GM18951 (cell line): ENCODE measurements at regions not wholly inside any gene's neighbourhood (a gene's known extent, or its start where the extent isn't known, plus 50 kb on each side); places are given as distances from the start of the nearest gene placed in this dataset.
"Not testable (repeated sequence)": the region's sequence is repeated elsewhere in the genome, so short reads cannot be mapped to it uniquely, and the experiment has no call there.

Experiments
- POLR2A ChIP-seq: IDR thresholded peaks from 4 replicates; pipeline ENCODE4 v1.6.1; 2011; ENCODE audit warnings: mild to moderate bottlenecking; ENCODE audit not compliant: insufficient read length, insufficient read depth; ENCODE audit errors: extremely low read depth
- in situ Hi-C: fragments of 300-500 bp; cut with MboI; formaldehyde crosslinking; loops from one replicate; pipeline ENCODE4 v1.12.0; 2022; ENCODE audit warnings: low sequenced_read_pairs, mixed read lengths, inconsistent platforms; ENCODE audit not compliant: unreplicated experiment

DNA sequence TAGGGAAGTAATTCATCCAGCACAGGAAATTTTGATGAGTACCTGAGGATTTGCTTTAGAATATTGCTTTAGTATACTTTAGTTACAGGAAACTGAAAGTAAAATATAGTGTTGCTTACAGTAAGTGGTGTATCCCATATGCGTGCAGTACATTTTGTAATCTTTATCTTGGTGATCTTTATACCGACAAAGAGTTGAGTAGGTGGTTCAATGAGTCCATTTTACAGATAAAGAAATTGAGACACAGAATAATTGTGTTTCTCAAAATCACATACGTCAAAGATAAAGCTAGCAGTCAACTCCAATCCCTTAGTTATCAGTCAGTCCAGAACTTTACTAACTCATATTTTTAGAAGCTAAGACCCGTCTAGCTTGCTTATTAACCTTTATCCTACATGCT, 65.8 kb upstream of the E2F3 start:
- no peak for TF ChIP-seq POLR2A
- in situ Hi-C loops, result no loop called here

DNA sequence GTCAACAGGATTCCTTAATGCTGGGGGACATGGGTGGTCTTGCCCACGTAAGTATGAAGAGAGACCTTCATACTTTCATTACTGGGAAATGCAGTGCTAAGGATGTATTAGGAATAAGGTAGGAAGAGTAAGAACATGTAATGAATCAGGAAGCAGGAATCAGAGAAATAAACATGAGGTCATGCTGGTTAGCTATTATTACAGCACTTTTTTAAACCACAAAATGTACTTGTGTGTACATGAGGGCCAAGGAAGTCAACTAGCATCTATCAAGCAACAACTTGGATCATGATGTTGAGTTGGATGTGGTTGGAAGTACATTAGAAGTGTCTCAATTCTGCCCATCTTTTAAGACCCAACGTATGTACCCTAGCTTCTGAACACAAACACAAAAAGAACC, 63.5 kb upstream of the E2F3 start:
- no peak for TF ChIP-seq POLR2A
- in situ Hi-C loops, result no loop called here

DNA sequence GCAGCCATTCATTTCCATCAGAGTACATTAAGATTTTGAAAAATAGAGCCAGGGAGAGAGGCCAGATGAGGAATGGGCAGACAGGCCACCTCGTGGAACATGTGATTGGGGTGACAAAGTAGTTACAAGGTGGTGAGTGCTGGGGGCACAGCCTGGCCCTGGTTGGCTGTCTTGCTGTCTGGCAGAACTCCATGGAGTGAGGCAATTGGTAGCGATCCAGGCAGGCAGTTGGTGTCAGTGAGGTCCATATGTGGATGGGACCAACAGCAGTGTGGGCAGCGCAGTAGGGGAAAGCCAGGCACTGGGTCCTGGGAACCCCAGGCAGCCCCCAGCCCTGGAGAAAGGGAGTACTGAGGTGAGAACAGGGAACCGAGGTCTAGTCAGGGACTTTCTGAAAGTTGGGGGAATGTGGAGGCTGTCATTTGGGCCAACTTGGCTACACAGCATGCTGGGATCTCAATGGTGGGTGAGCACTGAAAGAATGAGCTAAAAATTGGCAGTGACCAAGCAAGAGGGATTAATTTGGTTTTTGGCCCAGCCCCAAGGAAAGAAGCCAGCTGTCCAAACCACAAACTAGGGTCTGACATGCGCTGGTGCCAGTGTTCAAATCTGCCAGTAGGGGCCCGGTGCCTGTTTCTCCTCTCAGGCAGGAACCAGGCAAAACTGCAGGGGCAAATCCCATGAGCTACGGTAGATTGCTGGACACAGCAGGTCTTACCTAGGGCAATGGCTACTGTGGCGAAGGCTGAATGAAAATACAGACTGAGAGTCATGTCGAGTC, 61.4 kb upstream of the E2F3 start:
- in situ Hi-C loops, result no loop called here
- no peak for TF ChIP-seq POLR2A

DNA sequence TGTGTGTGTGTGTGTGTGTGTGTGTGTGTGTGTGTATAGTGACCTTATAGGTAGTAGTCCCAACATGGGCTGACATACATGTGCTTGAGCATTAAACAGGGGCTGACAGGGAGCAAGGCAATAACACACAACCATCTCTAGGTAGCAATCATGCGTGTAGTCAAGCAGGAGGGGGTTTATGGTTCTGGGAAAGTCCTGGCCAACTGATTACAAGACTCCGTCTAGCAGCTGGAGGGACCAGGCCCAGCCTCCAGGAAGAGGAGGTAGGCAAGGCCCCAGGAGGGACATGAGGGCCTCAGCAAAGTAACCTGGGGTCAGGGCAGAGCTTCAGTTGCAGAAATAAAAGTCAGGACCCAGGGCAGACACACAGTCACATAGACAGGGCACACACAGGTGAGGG, 60.6 kb upstream of the E2F3 start:
- in situ Hi-C loops, result no loop called here
- TF ChIP-seq POLR2A, result no peak

DNA sequence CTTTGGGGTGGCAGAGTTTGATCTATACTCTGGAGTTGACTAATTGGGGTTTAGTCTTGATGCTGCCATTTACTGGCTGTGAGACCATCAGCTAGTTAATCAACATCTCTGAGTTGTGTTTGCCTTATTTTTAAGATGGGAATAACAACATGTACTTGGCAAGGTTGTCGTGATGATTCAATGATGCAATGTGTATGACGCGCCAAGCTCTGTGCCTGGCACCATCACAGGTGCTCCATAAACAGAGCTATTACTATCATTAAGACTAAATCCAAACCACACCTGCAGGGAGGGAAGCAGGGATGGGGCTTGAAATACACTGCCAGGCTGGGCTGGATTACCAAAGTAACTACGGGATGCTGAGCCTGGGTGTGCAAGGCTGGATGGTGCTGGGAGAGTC, 60.1 kb upstream of the E2F3 start:
- no peak for TF ChIP-seq POLR2A
- in situ Hi-C loops, result no loop called here

DNA sequence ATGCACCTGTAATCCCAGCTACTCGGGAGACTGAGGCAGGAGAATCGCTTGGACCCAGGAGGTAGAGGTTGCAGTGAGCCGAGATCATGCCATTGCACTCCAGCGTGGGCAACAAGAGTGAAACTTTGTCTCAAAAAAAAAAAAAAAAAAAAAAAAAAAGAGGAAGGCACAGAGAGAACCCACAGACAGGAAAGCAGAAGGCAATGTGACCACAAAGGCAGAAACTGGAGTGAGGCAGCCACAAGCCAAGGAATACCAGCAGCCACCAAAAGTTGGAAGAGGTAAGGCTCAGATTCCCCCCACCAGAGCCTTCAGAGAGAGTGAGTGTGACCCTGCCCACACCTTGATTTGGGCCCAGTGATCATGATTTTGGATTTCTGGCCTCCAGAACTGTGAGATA, 54.7 kb upstream of the E2F3 start:
- in situ Hi-C loops, result not testable (repeated sequence)

DNA sequence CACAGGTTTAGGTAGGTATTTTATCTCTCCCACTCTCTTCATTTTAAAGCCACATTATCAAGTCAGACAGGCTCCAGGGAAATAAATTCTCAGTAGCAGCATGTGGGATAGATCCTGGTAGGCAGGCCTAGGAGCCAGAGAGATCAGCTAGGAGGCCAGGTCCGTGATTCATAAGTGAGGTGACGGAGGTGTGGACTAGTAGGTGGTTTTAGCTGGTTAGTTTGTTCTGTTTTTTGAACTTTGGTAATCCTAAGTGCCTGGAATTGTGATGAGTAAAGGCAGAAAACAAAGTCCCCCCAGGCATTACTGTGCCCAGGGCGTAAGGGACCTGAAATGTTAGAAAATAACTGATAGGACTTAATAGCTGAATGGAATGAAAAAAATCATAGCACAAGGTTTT, 53.6 kb upstream of the E2F3 start:
- in situ Hi-C loops, result no loop called here
- no peak for TF ChIP-seq POLR2A

DNA sequence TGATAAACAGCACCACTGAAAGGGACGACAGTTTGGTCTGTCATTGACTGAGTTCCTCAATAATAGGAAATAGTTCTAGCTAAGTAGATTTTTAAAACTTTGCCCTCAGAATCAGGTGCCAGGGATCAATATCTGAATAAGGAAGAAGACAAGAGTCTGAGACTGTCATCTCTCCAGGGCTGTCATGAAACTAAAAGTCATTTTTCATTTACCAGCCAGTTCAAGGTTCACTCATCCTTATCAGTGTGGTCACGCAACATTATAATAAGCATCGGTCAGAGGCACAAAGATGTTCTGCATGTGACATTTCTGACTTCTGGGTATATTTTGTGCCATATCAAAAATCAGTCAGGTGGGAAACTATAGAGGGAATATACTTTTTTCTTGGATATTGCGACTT, 52.5 kb upstream of the E2F3 start:
- in situ Hi-C loops, result no loop called here
- no peak for TF ChIP-seq POLR2A

DNA sequence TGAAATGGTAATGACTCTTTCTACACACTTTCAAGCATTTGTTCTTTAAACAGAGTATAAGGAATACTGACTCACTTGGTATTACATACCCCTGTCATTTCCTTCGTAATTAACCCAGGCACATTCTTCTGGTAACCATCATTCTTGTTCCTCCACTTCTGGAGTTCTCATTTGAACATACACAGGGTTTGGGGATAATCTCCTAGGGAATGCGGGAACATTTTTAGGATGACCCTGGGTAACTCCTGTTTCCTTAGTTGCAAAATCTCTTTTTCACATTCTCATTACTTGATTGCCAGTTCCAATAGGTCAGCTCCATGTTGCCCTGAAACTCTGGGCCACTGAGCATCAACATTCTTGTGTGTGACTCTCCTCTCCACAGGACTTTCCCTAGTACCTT, 51.5 kb upstream of the E2F3 start:
- in situ Hi-C loops, result no loop called here
- TF ChIP-seq POLR2A, result no peak

DNA sequence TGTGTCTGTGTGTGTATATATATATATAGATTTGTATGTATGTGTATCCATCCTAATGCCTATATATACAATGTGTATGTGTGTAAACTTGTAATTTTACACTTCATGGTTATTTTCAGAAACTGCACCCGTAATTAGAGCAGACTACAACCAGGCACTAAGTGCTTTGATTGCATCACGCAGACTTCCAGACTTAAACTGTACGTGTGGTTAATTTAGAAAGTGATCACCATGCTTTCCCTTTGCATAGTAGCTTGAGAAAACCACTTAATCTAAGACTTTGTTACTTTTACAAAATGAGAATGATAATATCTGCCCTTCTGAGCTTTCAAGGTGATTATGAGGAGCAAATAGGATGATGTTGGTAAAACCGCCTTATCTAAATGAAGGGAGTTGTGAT, 50.1 kb upstream of the E2F3 start:
- in situ Hi-C loops, result no loop called here
- TF ChIP-seq POLR2A, result no peak
